ENCODE measurements at regions not wholly inside any gene's neighbourhood (a gene's known extent, or its start where the extent isn't known, plus 50 kb on each side); places are given as distances from the start of the nearest gene placed in this dataset. TPM values are rescaled to one million over a fixed set of nuclear protein-coding genes. Genes with fewer than 3 reads are reported as not detected.

GRCh38 chr12:118925407-118925806 lies 55.9 kb upstream of the SRRM4 start:
- no peaks in the 10 kb centered on the region for H3K9me3 ChIP-seq (replicated peaks in 1 of 2; ENCODE audit: control insufficient read depth in 1 of 2, insufficient read depth in 1 of 2, low read length in 2 of 2)
- no peak overlapping the region for H3K4me3 ChIP-seq (replicated peaks in 1 of 3; ENCODE audit: low read depth in 2 of 3, low read length in 3 of 3)
- no peak overlapping the region for H3K9ac ChIP-seq (ENCODE audit: insufficient read depth, low read length, poor library complexity, severe bottlenecking)
- H3K27ac ChIP-seq (ENCODE audit: low read depth in 1 of 2, low read length in 2 of 2), result no peak overlapping the region
- Mint-ChIP-seq H3K4me1 (no peaks in the 10 kb centered on the region), H3K9me3 (peaks cover 0 to 4% (median 0%) of the 10 kb centered on the region in 7 donors), H3K27me3 (ENCODE audit: low read depth in 3 of 3) (peaks cover 0 to 2% (median 0%) of the 10 kb centered on the region in 3 donors), H3K27ac (no peak overlapping the region), H3K4me3 (no peak overlapping the region), H3K36me3 (no peaks in the 10 kb centered on the region)
- H2AFZ ChIP-seq (ENCODE audit: insufficient read depth, low read depth, low read length, poor library complexity, severe bottlenecking), result no peak overlapping the region
- no peaks in the 10 kb centered on the region for H3K27me3 ChIP-seq (ENCODE audit: control insufficient read depth in 2 of 2, insufficient read depth in 2 of 2, low read length in 2 of 2)
- TF ChIP-seq CTCF (IDR thresholded peaks at IDR 0.05), result no peak
- H3K36me3 ChIP-seq (replicated peaks in 1 of 2; ENCODE audit: control insufficient read depth in 1 of 2, insufficient read depth in 2 of 2, low read length in 2 of 2), result no peaks in the 10 kb centered on the region
- no peaks in the 10 kb centered on the region for H3K4me1 ChIP-seq (ENCODE audit: control insufficient read depth in 1 of 2, insufficient read depth in 2 of 2, low read length in 2 of 2)
- no peaks in the 10 kb centered on the region for H4K20me1 ChIP-seq (ENCODE audit: insufficient read depth, low read length)
- WGBS (ENCODE audit: insufficient coverage), result 20% methylated on average over 1 of the region's 1 CpG
- intact Hi-C loops (cut with micrococcal nuclease), result no loop called here
- DNase-seq, result no peak
- no peak overlapping the region for H3K4me2 ChIP-seq (replicated peaks; ENCODE audit: extremely low read depth, low read length, poor library complexity, severe bottlenecking)
- H3K79me2 ChIP-seq (ENCODE audit: insufficient read depth, low read length), result no peaks in the 10 kb centered on the region

GRCh38 chr12:118925826-118926225 lies 55.5 kb upstream of the SRRM4 start:
- Histone ChIP-seq H3K9ac (ENCODE audit: insufficient read depth, low read length, poor library complexity, severe bottlenecking) (no peak overlapping the region), H3K4me3 (replicated peaks in 1 of 3; ENCODE audit: low read depth in 2 of 3, low read length in 3 of 3) (no peak overlapping the region), H3K36me3 (replicated peaks in 1 of 2; ENCODE audit: control insufficient read depth in 1 of 2, insufficient read depth in 2 of 2, low read length in 2 of 2) (no peaks in the 10 kb centered on the region), H3K4me1 (ENCODE audit: control insufficient read depth in 1 of 2, insufficient read depth in 2 of 2, low read length in 2 of 2) (no peaks in the 10 kb centered on the region), H3K27ac (ENCODE audit: low read depth in 1 of 2, low read length in 2 of 2) (no peak overlapping the region), H3K79me2 (ENCODE audit: insufficient read depth, low read length) (no peaks in the 10 kb centered on the region), H3K9me3 (replicated peaks in 1 of 2; ENCODE audit: control insufficient read depth in 1 of 2, insufficient read depth in 1 of 2, low read length in 2 of 2) (no peaks in the 10 kb centered on the region), H2AFZ (ENCODE audit: insufficient read depth, low read depth, low read length, poor library complexity, severe bottlenecking) (no peak overlapping the region), H3K27me3 (ENCODE audit: control insufficient read depth in 2 of 2, insufficient read depth in 2 of 2, low read length in 2 of 2) (no peaks in the 10 kb centered on the region), H3K4me2 (replicated peaks; ENCODE audit: extremely low read depth, low read length, poor library complexity, severe bottlenecking) (no peak overlapping the region), H4K20me1 (ENCODE audit: insufficient read depth, low read length) (no peaks in the 10 kb centered on the region)
- DNase-seq, result no peak
- 60% methylated on average over 1 of the region's 3 CpGs for WGBS (ENCODE audit: insufficient coverage)
- no peak overlapping the region for H3K27ac Mint-ChIP-seq
- no peaks in the 10 kb centered on the region for H3K36me3 Mint-ChIP-seq
- no peak for TF ChIP-seq CTCF (IDR thresholded peaks at IDR 0.05)
- H3K4me3 Mint-ChIP-seq, result no peak overlapping the region
- peaks cover 0 to 2% (median 0%) of the 10 kb centered on the region in 3 donors for H3K27me3 Mint-ChIP-seq (ENCODE audit: low read depth in 3 of 3)
- H3K9me3 Mint-ChIP-seq, result peaks cover 0 to 4% (median 0%) of the 10 kb centered on the region in 7 donors
- intact Hi-C loops (cut with micrococcal nuclease), result no loop called here
- H3K4me1 Mint-ChIP-seq, result no peaks in the 10 kb centered on the region

Small RNA genes lying in the stretch of these regions (small RNA-seq; reads per million reads assigned to genes)
- gene RF00428 (ENCODE audit: insufficient read length, low read depth), result not detected
- not detected for gene RNA5SP374 (ENCODE audit: insufficient read length, low read depth)
